H9 (cell line): ENCODE measurements at regions not wholly inside any gene's neighbourhood (a gene's known extent, or its start where the extent isn't known, plus 50 kb on each side); places are given as distances from the start of the nearest gene placed in this dataset.

Source experiments
- DNase-seq: peaks from one replicate; pipeline ENCODE4 v3.0.0-alpha.2; 2017
- H2AFZ ChIP-seq: one replicate; pipeline ENCODE4 v1.6.1; 2013; ENCODE audit warnings: mild to moderate bottlenecking, low read length, control low read depth, moderate library complexity
- H2AK5ac ChIP-seq: 2 replicates; pipeline ENCODE4 v1.6.1; 2013; ENCODE audit warnings: low read length, control low read depth, mixed read lengths; ENCODE audit not compliant: insufficient read length
- H2BK120ac ChIP-seq: one replicate; pipeline ENCODE4 v1.6.1; 2013; ENCODE audit warnings: low read depth, mild to moderate bottlenecking, low read length, control low read depth, inconsistent platforms; ENCODE audit not compliant: poor library complexity, severe bottlenecking
- H2BK12ac ChIP-seq: 2 replicates; pipeline ENCODE4 v1.6.1; 2013; ENCODE audit warnings: low read length, control low read depth, mixed read lengths, low read depth; ENCODE audit not compliant: insufficient read length
- H2BK15ac ChIP-seq: 2 replicates; pipeline ENCODE4 v1.6.1; 2013; ENCODE audit warnings: low read depth, low read length, control low read depth
- H2BK20ac ChIP-seq: one replicate; pipeline ENCODE4 v1.6.1; 2013; ENCODE audit warnings: low read depth, mild to moderate bottlenecking, low read length, control low read depth, inconsistent platforms; ENCODE audit not compliant: poor library complexity, severe bottlenecking
- H2BK5ac ChIP-seq: 2 replicates; pipeline ENCODE4 v1.6.1; 2013; ENCODE audit warnings: low read length, control low read depth, mixed read lengths; ENCODE audit not compliant: insufficient read length
- H3K14ac ChIP-seq: 2 replicates; pipeline ENCODE4 v1.6.1; 2013; ENCODE audit warnings: low read length, control low read depth; ENCODE audit not compliant: insufficient read depth
- H3K18ac ChIP-seq: 2 replicates; pipeline ENCODE4 v1.6.1; 2013; ENCODE audit warnings: low read depth, mild to moderate bottlenecking, mixed read lengths, low read length, control low read depth; ENCODE audit not compliant: insufficient read length
- H3K23ac ChIP-seq: 2 replicates; pipeline ENCODE4 v1.6.1; 2013; ENCODE audit warnings: low read length, control low read depth, mixed read lengths, low read depth; ENCODE audit not compliant: insufficient read length
- H3K23me2 ChIP-seq: 2 replicates; pipeline ENCODE4 v1.6.1; 2013; ENCODE audit warnings: low read depth, mild to moderate bottlenecking, mixed read lengths, low read length, control low read depth; ENCODE audit not compliant: insufficient read length, poor library complexity, severe bottlenecking
- H3K27ac ChIP-seq: 2 replicates; pipeline ENCODE4 v1.5.1; 2013; ENCODE audit warnings: low read length, control low read depth, mixed read lengths, low read depth; ENCODE audit not compliant: insufficient read length
- H3K27me3 ChIP-seq: 2 replicates; pipeline ENCODE4 v1.6.1; 2013; ENCODE audit warnings: low read length, control low read depth, inconsistent platforms; ENCODE audit not compliant: insufficient read depth
- H3K4ac ChIP-seq: 2 replicates; pipeline ENCODE4 v1.6.1; 2013; ENCODE audit warnings: low read depth, mild to moderate bottlenecking, control low read depth, inconsistent platforms, low read length, moderate library complexity
- H3K4me1 ChIP-seq: 2 replicates; pipeline ENCODE4 v1.6.1; 2013; ENCODE audit warnings: low read length, control low read depth, inconsistent platforms; ENCODE audit not compliant: insufficient read depth
- H3K4me2 ChIP-seq: 2 replicates; pipeline ENCODE4 v1.6.1; 2013; ENCODE audit warnings: low read length, control low read depth, mixed read lengths; ENCODE audit not compliant: insufficient read length, insufficient read depth
- H3K56ac ChIP-seq: 2 replicates; pipeline ENCODE4 v1.6.1; 2013; ENCODE audit warnings: low read depth, mild to moderate bottlenecking, mixed read lengths, low read length, control low read depth; ENCODE audit not compliant: insufficient read length
- H3K79me1 ChIP-seq: 2 replicates; pipeline ENCODE4 v1.6.1; 2013; ENCODE audit warnings: low read depth, mild to moderate bottlenecking, moderate library complexity, low read length, control low read depth, inconsistent platforms; ENCODE audit not compliant: insufficient read depth, poor library complexity, severe bottlenecking
- H3K79me2 ChIP-seq: 2 replicates; pipeline ENCODE4 v1.6.1; 2013; ENCODE audit warnings: low read length, control low read depth, inconsistent platforms; ENCODE audit not compliant: insufficient read depth
- H3K9ac ChIP-seq: 2 replicates; pipeline ENCODE4 v1.6.1; 2013; ENCODE audit warnings: low read length, control low read depth, mixed read lengths; ENCODE audit not compliant: insufficient read length; ENCODE audit errors: extremely low read depth
- H3K9me3 ChIP-seq: one replicate; pipeline ENCODE4 v1.6.1; 2013; ENCODE audit warnings: low read depth, low read length, inconsistent platforms; ENCODE audit not compliant: control insufficient read depth
- H3T11ph ChIP-seq: one replicate; pipeline ENCODE4 v1.6.1; 2013; ENCODE audit warnings: mild to moderate bottlenecking, low read length, control low read depth, inconsistent platforms
- H4K20me1 ChIP-seq: one replicate; pipeline ENCODE4 v1.6.1; 2013; ENCODE audit not compliant: control insufficient read depth, insufficient read length, insufficient read depth
- H4K5ac ChIP-seq: 2 replicates; pipeline ENCODE4 v1.6.1; 2013; ENCODE audit warnings: low read depth, mild to moderate bottlenecking, mixed read lengths, low read length, control low read depth; ENCODE audit not compliant: insufficient read length
- H4K8ac ChIP-seq: replicated peaks from 2 replicates; pipeline ENCODE4 v1.6.1; 2013; ENCODE audit warnings: low read length, control low read depth, mixed read lengths, low read depth; ENCODE audit not compliant: insufficient read length
- H4K91ac ChIP-seq: 2 replicates; pipeline ENCODE4 v1.6.1; 2013; ENCODE audit warnings: low read depth, mild to moderate bottlenecking, moderate library complexity, mixed read lengths, low read length, control low read depth; ENCODE audit not compliant: insufficient read length
- H3K27ac Mint-ChIP-seq, 3 experiments: 2 replicates in 2 of 3; 3 replicates in 1 of 3; pipeline ENCODE4 v1.8.0; 2020 to 2021; ENCODE audit warnings: mixed read lengths in 3 of 3, mild to moderate bottlenecking in 1 of 3, moderate library complexity in 1 of 3
- H3K27me3 Mint-ChIP-seq: 2 replicates; pipeline ENCODE4 v1.8.0; 2021; ENCODE audit warnings: low read depth, mild to moderate bottlenecking, moderate library complexity, mixed read lengths
- H3K36me3 Mint-ChIP-seq, 3 experiments: 2 replicates in 2 of 3; 3 replicates in 1 of 3; pipeline ENCODE4 v1.8.0; 2020 to 2021; ENCODE audit warnings: low read depth in 3 of 3, mixed read lengths in 3 of 3; ENCODE audit not compliant: insufficient read depth in 1 of 3
- H3K4me1 Mint-ChIP-seq, 2 experiments: 2 replicates each; pipeline ENCODE4 v1.8.0; 2020; ENCODE audit warnings: mixed read lengths in 2 of 2
- H3K4me3 Mint-ChIP-seq, 2 experiments: 2 replicates in 1 of 2; 3 replicates in 1 of 2; pipeline ENCODE4 v1.8.0; 2020 to 2021; ENCODE audit warnings: mild to moderate bottlenecking in 2 of 2, mixed read lengths in 2 of 2, moderate library complexity in 1 of 2
- H3K9me3 Mint-ChIP-seq, 2 experiments: 2 replicates in 1 of 2; 3 replicates in 1 of 2; pipeline ENCODE4 v1.8.0; 2020; ENCODE audit warnings: mild to moderate bottlenecking in 2 of 2, mixed read lengths in 2 of 2, moderate library complexity in 1 of 2
- CTCF ChIP-seq: fragments of 200-600 bp; sonication (generic); conservative IDR thresholded peaks from 3 replicates; pipeline ENCODE4 v1.8.0; 2021; ENCODE audit warnings: antibody characterized with exemption, mild to moderate bottlenecking
- WGBS: extraction: QIAGEN DNeasy Blood & Tissue Kit; methylation state at CpG from one replicate; pipeline ENCODE4 v1.1.7; 2013; ENCODE audit warnings: missing lambda C conversion rate, low lambda C conversion rate, mixed read lengths; ENCODE audit not compliant: insufficient read length; ENCODE audit errors: extremely low coverage; 5-methylcytosine and 5-hydroxymethylcytosine counted together

DNA sequence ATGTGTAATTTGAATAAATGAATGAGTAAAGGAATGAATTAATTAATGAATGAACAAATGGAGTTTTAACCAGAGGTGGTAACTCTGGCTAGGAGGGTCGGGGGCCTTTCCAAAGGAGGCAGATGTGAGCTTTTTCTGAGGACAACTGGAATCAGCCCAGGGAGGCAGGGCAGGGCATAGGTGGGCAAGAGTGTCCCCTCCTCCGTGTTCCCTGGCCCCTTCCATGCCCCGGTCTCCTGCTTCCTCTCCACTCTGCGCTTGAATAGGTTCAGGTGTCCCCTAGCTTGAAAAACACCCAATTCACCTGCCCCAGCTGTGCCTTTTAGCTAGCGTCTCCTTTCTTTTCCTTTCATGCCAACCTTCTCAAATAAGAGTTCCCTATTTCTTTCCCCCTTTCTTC is 473.1 kb downstream of the CDH26 start:
- Histone ChIP-seq H3K27me3 (no peaks in the 10 kb centered on the region), H4K8ac (no peak overlapping the region), H3K79me1 (no peaks in the 10 kb centered on the region), H2BK120ac (no peak overlapping the region), H3K27ac (no peak overlapping the region), H2BK12ac (no peak overlapping the region), H3K4me2 (no peak overlapping the region), H4K20me1 (no peaks in the 10 kb centered on the region), H3K23me2 (no peaks in the 10 kb centered on the region), H3K23ac (no peak overlapping the region), H3K9me3 (no peaks in the 10 kb centered on the region), H3K9ac (no peak overlapping the region), H2BK15ac (no peak overlapping the region), H3K4ac (no peak overlapping the region), H2AK5ac (no peak overlapping the region), H3T11ph (no peak overlapping the region), H2BK5ac (no peak overlapping the region), H3K4me1 (peaks cover 7% of the 10 kb centered on the region; the same call in 1 of the 2 replicates), H3K56ac (no peak overlapping the region), H3K18ac (no peak overlapping the region), H3K14ac (no peak overlapping the region), H3K79me2 (no peaks in the 10 kb centered on the region), H4K5ac (no peak overlapping the region), H2AFZ (no peak overlapping the region), H2BK20ac (no peak overlapping the region), H4K91ac (no peak overlapping the region)
- Mint-ChIP-seq H3K27me3 (peaks cover 1% of the 10 kb centered on the region; the same call in 1 of the 2 replicates), H3K4me1 (peaks cover 27 to 30% of the 10 kb centered on the region in 2 experiments), H3K4me3 (no peak overlapping the region), H3K36me3 (no peaks in the 10 kb centered on the region), H3K9me3 (no peaks in the 10 kb centered on the region), H3K27ac (no peak overlapping the region; a peak in 1 of 7 replicates)
- no CpG with 5 or more reads among the region's 5 CpGs for WGBS
- no peak for TF ChIP-seq CTCF
- DNase-seq: no peak
